ENCODE measurements at regions not wholly inside any gene's neighbourhood (a gene's known extent, or its start where the extent isn't known, plus 50 kb on each side); places are given as distances from the start of the nearest gene placed in this dataset.

DNA sequence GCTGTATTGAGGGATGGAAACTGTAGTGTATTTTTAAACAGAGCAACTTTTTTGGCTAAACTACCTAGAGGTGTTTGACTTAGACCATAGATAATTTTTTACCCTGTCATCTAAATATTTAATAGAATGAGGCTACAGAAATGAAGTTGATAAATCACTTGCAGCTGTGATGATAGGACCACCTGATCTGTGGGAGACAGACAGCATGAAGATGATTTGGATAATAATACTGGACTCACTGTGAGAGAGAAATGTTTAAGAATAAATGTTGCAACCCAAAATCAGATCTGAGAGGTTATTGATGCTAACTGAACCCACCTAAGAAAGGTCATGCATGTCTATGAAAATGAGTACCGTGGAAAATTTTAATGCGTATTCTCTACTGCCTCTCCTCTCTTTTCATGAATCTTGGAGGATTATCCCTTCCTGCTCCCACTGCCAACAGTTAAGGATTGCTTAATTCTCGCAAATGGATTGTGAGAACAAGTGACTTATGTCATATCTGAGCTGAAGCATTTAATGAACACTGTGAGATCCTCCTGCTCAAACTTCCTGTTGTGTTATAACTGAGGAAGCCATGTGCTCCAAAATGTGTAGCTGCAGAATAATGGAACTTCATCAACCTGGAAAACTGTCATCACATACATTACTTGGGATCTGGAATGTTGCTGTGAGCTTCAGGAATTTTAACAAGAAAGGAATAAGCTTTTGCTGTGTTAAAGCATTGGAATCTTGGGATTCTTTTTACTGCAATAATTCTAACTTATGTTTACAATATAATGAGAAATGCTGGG lies 617.9 kb upstream of the CDH18 start:
- TF ChIP-seq, protein P1, sequence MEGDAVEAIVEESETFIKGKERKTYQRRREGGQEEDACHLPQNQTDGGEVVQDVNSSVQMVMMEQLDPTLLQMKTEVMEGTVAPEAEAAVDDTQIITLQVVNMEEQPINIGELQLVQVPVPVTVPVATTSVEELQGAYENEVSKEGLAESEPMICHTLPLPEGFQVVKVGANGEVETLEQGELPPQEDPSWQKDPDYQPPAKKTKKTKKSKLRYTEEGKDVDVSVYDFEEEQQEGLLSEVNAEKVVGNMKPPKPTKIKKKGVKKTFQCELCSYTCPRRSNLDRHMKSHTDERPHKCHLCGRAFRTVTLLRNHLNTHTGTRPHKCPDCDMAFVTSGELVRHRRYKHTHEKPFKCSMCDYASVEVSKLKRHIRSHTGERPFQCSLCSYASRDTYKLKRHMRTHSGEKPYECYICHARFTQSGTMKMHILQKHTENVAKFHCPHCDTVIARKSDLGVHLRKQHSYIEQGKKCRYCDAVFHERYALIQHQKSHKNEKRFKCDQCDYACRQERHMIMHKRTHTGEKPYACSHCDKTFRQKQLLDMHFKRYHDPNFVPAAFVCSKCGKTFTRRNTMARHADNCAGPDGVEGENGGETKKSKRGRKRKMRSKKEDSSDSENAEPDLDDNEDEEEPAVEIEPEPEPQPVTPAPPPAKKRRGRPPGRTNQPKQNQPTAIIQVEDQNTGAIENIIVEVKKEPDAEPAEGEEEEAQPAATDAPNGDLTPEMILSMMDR (IDR thresholded peaks at IDR 0.05; ENCODE audit: low read depth, low read length) = no peak
- no peak for TF ChIP-seq EZH2phosphoT487 (IDR thresholded peaks at IDR 0.05; ENCODE audit: low read depth)
